Hematopoietic multipotent progenitor cell treated with erythropoietin and hydrocortisone succinate and interleukin-3 and kit ligand, for 4 days (in vitro differentiated cells): ENCODE measurements at regions not wholly inside any gene's neighbourhood (a gene's known extent, or its start where the extent isn't known, plus 50 kb on each side); places are given as distances from the start of the nearest gene placed in this dataset.
"Not testable (repeated sequence)": the region's sequence is repeated elsewhere in the genome, so short reads cannot be mapped to it uniquely, and the experiment has no call there.

Experiments used
- DNase-seq: peaks from one replicate; pipeline ENCODE4 v3.0.0-alpha.2; 2015

GRCh38 chr3:115204475-115204874, 57.4 kb upstream of the ZBTB20 start:
- no peak for DNase-seq

DNA sequence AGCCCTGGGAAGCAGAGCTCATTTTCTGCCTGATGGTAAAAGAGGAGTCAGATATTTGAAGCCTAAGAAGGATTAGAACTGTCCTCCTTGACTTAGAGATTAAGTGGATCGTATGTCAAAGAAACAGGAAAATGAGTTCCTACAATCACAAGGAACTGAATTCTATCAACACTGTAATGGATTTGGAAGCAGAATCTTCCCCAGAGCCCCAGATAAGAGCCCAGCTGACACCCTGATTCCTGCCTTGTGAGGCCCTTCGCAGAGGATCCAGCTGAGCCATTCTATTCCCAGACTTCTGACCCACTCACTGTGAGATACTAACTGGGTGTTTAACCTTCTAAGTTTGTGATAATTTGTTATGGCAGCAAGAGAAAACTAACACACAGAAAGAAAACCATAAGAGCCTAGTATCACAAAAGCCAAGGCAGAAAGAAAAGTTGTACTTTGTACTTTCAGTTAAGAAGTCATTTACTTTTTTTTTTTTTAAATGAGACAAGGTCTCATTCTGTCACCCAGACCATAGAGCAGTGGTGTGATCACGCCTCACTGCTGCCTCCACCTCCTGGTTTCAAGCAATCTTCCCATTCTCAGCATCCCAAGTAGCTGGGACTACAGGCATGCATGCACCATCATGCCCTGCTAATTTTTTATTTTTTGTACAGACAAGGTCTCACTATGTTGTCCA, 61.1 kb upstream of the ZBTB20 start:
- DNase-seq: no peak

DNA sequence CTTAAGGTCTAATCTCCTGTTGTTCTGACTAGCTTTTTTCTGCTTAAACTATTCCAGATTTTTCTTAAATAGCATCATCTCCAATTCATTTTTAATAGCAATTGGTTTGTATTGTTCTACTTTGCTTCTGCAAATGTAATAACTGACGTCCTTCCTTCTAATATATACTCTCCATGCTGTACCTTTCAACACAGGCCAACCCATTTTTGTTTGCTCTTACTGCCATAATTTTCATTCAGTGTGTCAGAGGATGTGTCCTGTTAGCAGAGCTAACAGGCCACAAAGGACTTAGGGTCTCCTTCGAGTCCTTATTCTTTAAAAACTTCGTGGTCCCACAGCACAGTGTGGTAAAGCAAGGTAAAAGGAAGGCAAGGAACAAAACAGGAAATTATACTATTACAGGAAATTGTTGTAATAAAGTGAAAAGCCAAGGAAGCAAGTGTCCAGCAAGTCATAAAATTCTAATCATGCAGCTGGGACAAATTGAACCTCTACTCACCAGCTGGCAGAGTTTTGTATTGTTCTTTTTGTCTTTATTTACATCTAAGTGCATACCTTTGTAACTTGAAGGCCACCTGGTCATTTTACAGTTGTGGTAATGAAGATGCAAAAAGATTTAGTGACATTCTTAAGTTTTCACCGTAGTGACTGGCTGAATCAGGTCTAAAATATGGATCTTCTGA, 64.9 kb upstream of the ZBTB20 start:
- DNase-seq: no peak

DNA sequence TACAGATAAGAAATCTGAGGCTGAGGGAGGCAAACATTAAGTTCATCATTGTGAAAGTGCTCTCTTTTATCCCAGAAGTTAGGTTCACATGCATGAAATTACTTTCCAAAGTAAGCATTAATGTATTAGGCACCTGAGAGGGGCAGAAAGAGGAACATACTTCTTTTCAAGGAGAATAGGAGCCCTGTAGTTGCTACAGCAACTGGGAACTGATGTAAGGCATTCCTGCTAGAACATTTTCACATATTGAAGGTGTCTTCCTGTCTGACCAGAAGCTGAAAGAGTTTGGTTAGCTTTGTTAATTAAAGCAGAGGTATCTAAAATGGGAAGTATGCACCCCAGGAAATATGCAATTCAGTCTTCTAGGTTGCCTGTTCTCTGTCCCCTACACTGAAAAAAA, 65.5 kb upstream of the ZBTB20 start:
- peak; percentile 20 for DNase-seq

GRCh38 chr3:115213052-115213451, 66.0 kb upstream of the ZBTB20 start:
- not testable (repeated sequence) for DNase-seq

- DNase-seq: no peak
These were observed 70.2 kb upstream of the ZBTB20 start for GRCh38 chr3:115217292-115217677.

DNA sequence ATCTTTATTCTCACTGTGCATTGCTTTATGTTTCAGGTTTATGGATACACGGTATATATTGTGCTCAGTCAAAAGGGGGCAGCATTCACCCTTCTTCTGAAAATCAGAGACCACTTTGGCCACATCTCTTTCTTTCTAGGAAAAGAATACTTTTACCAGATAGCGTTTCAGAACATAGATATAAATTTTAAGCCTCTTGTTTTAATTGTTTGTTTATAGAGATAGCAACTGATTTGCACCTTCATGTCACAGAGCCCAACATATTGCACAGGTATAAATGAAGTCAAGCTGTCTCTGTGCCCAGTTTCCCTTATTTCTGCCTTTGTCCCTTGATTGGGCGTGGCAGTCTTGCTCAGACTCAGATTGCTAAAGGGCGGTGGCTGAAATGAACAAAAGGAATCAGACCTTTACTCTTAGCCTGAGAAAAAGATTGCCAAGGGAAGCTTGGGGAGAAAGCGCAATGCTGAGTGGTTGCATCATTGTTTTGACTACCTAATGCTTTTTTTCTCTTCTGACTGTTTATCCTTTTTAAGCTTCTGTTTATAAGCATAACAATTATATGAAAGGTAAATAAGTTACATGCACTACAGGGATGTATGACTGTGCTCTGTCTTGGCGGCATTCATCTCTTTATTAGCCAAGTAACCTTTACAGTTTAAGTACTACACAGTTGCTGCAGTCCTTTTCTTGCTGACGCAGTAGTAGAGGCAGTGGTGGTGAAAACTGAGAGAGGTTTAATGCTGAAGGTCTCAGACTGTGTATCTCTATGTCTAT, 70.8 kb upstream of the ZBTB20 start:
- DNase-seq: peak; percentile 67

- no peak for DNase-seq
These were observed 71.8 kb upstream of the ZBTB20 start for GRCh38 chr3:115218859-115219258.

- DNase-seq: no peak
These were observed 77.6 kb upstream of the ZBTB20 start for GRCh38 chr3:115224687-115225086.

DNA sequence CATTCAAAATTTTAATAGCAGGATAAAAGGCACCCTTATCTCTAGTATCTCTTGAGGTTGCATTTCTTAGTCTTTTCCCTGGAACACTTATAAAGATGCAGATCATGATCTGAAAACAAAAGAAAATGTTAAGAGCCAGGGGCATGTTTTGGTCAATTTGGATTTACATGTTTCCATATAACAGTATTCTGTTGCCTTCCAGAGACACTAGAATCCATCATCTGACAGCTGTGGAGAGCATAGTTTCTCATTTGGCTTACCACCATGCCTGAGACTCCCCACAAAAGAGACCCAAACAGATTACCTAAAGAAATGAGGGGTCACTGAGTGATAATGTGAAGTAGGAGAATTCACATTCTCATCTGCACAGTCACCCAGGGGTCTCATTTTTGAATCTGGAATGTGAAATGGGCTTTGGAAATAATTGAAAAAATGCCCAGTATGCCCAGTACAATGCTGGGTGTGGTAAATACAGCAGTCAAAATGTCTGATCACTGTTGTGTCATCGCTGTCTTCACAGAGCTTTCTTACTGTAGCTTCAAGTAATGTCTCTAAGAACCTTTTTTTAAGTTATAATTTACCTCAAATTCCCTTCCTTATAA, 79.9 kb upstream of the ZBTB20 start:
- no peak for DNase-seq

DNA sequence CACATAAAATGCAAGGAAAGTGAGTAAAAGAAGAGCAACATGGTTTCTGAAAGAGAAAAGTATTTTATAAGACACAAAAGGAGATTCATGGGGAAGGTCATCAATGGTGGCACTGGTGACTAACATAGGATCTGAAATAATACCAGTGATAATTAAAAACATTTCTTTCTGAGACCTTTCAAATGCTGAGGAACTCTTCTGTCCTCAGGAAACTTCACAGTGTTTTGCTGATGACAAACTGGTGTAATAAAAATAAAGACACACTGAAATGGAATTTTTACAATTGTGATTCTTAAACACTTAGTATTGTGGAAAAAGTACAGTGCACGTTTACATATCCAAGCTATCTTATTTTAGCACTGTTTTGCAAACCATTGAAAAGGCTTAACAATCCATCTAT, 80.4 kb upstream of the ZBTB20 start:
- DNase-seq: no peak

DNA sequence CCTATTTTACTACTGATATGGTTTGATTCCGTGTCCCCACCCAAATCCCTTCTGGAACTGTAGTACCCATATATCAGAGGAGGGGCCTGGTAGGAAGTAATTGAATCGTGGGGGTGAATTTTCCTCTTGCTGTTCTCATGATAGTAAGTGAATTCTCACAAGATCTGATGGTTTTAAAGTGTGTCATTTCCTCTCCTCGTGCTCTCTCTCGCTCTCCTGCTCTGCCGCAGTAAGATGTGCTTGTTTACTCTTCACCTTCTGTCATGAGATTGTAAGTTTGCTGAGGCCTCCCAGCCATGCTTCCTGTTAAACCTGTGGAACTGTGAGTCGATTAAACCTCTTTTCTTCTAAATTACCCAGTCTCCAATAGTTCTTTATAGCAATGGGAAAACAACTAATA, 81.2 kb upstream of the ZBTB20 start:
- no peak for DNase-seq

GRCh38 chr3:115232167-115232566, 85.1 kb upstream of the ZBTB20 start:
- no peak for DNase-seq

- no peak for DNase-seq
These were observed 85.9 kb upstream of the ZBTB20 start for GRCh38 chr3:115233021-115233420.

DNA sequence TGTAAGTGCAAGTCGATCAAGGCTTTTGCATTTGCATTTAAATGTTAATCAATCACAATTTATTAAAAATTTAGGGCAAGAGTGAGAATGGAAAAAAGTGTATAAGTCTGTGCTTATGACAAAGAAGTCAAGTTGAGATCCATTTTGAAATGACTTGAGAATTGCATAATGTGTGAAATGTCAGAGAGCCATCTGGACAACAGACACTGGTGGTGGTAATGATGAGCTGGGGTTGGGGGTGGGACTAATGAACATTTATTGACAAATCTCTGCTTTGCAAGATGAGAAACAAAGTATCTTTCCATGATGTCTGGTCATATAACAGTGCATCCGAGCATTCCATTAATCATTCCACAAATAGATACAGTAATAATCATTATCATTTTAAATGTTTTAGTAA, 89.4 kb upstream of the ZBTB20 start:
- DNase-seq: no peak

- no peak for DNase-seq
These were observed 92.6 kb upstream of the ZBTB20 start for GRCh38 chr3:115239717-115240116.

GRCh38 chr3:115244350-115244749, 97.3 kb upstream of the ZBTB20 start:
- DNase-seq: no peak

GRCh38 chr3:115245438-115245837, 98.3 kb upstream of the ZBTB20 start:
- no peak for DNase-seq

- no peak for DNase-seq
These were observed 98.8 kb upstream of the ZBTB20 start for GRCh38 chr3:115245899-115246298.

DNA sequence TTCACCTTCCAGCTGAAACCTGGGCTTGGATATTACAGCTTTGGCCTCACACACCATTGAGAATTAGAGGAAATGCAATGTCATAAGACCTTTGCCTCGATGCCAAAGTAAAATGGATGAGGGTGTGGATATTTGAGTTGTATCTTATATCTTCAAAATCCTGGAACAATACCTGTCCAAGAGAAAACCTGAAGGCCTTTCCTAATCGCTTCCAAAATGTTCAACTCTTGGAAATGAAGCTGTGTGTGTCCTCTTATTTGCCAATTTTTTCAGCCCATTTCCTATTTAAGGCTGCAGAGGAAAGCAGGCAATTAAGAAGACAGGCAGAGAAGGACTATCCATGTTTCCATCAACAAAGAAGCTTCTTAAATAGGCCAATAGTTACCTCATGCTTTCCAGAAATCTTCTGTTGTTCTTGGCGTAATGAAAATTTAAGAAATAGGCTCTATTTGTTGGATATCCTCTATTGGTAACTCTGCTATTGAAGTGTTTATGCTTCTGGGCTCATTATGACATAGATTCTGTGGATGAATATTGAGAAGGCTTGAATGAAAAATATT, 99.5 kb upstream of the ZBTB20 start:
- DNase-seq: no peak

- DNase-seq: no peak
These were observed 101.2 kb upstream of the ZBTB20 start for GRCh38 chr3:115248274-115248673.

DNA sequence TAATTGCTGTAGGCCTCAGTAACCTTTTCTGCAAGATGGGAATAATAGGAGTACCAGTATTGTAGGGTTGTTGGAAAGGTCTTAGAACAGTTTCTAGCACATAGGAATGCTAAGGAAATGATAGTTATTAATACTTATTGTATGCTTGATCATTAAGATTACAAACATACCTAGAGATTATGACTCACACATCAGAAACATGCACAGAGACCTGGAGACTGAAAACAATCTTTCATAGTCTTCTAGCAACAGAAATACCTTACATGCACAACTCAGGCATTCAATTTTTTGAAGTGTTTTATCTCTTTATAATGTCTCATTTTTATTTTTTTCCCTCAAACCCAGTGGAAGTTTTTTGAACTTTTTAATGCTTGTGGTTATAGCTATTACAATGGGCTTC, 104.4 kb upstream of the ZBTB20 start:
- no peak for DNase-seq

DNA sequence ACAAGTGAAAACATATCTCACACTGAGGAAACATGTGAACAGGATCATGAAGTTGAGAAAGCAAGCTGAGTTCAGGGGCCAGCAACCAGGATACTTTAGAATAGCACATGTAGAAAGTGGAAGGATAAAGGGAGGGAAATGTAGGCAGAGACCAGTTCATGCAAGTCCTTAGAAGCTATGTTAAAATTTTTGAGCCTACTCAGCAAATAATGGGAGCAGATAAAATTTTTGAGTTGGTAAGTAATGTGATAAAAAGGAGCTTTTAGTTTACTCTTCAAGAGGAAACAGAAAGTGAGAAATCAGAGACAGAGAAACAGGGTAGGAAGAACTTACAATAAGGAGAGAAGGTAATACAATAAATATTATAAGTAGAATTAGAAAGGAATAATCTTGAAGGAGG, 105.6 kb upstream of the ZBTB20 start:
- DNase-seq: no peak
